Adipocyte (in vitro differentiated cells): ENCODE measurements at regions not wholly inside any gene's neighbourhood (a gene's known extent, or its start where the extent isn't known, plus 50 kb on each side); places are given as distances from the start of the nearest gene placed in this dataset.

Experiments used
- DNase-seq: peaks from one replicate; pipeline ENCODE4 v3.0.0-alpha.2; 2015; ENCODE audit warnings: low read depth
- H3K27me3 ChIP-seq: replicated peaks from 2 replicates; pipeline ENCODE4 v1.7.0; 2013; ENCODE audit warnings: mild to moderate bottlenecking, low read length, moderate library complexity; ENCODE audit not compliant: control insufficient read depth, insufficient read depth
- H3K36me3 ChIP-seq: 2 replicates; pipeline ENCODE4 v1.7.0; 2013; ENCODE audit warnings: low read length, mild to moderate bottlenecking, moderate library complexity; ENCODE audit not compliant: control insufficient read depth, insufficient read depth, severe bottlenecking
- H3K4me1 ChIP-seq: 2 replicates; pipeline ENCODE4 v1.7.0; 2013; ENCODE audit warnings: mild to moderate bottlenecking, low read length, moderate library complexity; ENCODE audit not compliant: control insufficient read depth, insufficient read depth
- H3K4me3 ChIP-seq: 2 replicates; pipeline ENCODE4 v1.7.0; 2013; ENCODE audit warnings: mild to moderate bottlenecking, low read length, moderate library complexity
- H3K9ac ChIP-seq: 2 replicates; pipeline ENCODE4 v1.7.0; 2013; ENCODE audit warnings: mild to moderate bottlenecking, low read length, moderate library complexity
- H3K9me3 ChIP-seq: 2 replicates; pipeline ENCODE4 v1.7.0; 2013; ENCODE audit warnings: mild to moderate bottlenecking, low read length, moderate library complexity; ENCODE audit not compliant: control insufficient read depth

DNA sequence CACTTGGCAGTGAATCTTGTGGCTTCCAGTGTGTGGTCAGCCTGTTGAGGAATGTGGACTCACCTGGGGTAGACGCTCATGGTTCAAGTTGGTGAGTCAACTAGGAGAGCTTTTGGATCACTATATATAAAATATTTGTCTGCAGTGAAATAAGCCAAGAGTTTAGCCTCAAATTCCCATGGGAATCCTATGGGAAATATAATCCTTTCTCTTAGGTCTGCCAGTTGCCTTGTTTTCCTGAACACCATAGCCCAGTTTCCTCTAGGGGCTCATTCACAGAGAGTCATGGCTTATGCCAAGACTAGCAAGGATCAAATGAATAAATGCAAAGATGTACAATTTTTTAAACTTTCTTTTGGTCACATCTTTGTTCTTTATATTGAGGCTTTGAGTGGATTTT is 100.1 kb upstream of the NPHP3 start:
- no peak for DNase-seq
- no peaks in the 10 kb centered on the region for H3K4me1 ChIP-seq
- H3K4me3 ChIP-seq: no peak overlapping the region
- no peaks in the 10 kb centered on the region for H3K36me3 ChIP-seq
- no peaks in the 10 kb centered on the region for H3K9me3 ChIP-seq
- no peaks in the 10 kb centered on the region for H3K27me3 ChIP-seq
- H3K9ac ChIP-seq: no peak overlapping the region

DNA sequence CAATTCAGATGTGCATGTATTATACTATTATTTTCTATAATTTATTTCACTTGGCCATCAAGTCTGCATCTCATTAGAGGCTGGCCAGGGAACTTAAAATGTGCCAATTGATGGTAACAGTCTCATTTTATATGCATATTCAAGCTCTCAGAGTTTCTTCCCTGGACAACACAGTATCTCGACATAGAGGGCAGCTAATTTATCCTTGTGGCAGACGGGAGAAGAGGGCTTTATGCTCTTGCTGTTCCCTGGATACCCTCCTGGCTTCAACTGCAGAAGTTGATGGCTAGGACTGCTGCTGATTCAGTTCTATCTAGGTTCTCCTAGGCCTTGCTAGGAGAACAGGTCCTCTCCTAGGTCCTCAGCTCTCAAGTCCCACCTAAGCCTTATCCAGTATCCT is 99.1 kb upstream of the NPHP3 start:
- Histone ChIP-seq H3K4me1 (no peaks in the 10 kb centered on the region), H3K36me3 (no peaks in the 10 kb centered on the region), H3K9me3 (no peaks in the 10 kb centered on the region), H3K9ac (no peak overlapping the region), H3K27me3 (no peaks in the 10 kb centered on the region), H3K4me3 (no peak overlapping the region)
- DNase-seq: no peak

DNA sequence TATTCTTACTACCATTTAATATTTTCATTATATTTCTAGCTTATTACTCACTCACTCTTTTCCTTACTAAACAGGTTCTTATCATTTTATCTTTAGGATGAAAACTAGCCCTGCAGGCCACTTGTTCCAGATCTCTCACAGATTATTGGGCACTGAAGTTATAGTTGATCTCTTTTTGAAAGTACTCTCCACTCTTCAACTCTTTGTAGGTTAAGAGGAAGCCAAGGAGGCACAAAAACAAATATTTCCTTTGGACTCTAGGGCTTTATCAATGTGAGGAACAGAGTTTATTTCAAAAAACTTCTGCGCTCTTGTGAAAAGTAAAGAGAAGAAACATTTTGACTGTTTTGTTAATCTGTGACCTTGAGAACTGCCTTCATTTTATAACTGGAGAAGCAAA is 96.0 kb upstream of the NPHP3 start:
- Histone ChIP-seq H3K27me3 (peaks cover 1% of the 10 kb centered on the region), H3K9me3 (no peaks in the 10 kb centered on the region), H3K36me3 (no peaks in the 10 kb centered on the region), H3K9ac (no peak overlapping the region), H3K4me3 (no peak overlapping the region), H3K4me1 (no peaks in the 10 kb centered on the region)
- no peak for DNase-seq

DNA sequence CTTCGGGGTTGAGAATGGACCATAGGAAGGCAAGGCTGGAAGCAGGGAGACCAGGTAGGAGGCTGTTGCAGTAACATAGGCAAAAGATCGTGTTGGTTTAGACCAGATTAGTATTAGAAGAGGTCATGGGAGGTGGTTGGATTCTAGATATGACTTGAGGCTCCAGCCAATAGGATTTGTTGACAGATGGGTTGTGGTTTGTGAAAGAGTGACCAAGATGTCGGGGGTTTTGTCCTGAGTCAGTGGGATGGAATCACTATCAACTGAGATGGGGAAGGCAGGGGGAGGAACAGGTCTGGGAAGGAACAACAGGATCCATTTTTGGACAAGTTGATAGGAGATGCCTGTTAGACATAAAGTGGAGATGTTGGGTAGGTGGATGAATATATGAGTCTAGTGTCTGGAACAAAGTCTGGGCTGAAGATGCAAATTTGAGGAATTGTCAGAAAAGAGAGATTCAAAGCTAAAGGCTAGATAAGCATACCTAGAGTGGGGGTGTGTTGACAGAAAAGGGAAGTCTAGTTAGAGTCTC is 95.5 kb upstream of the NPHP3 start:
- H3K36me3 ChIP-seq: no peaks in the 10 kb centered on the region
- H3K4me1 ChIP-seq: no peaks in the 10 kb centered on the region
- no peak for DNase-seq
- no peak overlapping the region for H3K9ac ChIP-seq
- no peaks in the 10 kb centered on the region for H3K9me3 ChIP-seq
- H3K27me3 ChIP-seq: peaks cover 4% of the 10 kb centered on the region
- no peak overlapping the region for H3K4me3 ChIP-seq

DNA sequence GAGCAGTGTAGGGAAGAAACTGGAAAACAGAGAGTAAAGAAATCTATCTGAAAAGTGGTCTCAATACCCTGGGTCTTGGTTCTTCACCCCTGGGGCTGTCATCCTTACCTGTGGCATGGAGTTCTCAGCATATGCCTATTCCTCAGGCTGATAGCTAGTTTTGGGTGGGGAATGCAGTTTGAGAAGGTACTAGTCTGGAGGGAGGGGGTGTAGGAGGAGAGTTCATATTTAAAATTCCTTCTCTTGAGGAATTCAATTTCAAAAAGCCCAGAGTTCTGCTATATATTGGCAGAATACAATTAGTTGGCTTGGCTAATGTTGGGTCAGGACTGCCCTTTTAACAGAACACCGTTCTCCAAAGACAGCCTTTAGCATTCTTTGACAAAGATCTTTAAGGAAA is 82.9 kb upstream of the NPHP3 start:
- Histone ChIP-seq H3K36me3 (no peaks in the 10 kb centered on the region), H3K4me1 (peaks cover 15% of the 10 kb centered on the region), H3K27me3 (no peaks in the 10 kb centered on the region), H3K4me3 (no peak overlapping the region), H3K9ac (no peak overlapping the region), H3K9me3 (no peaks in the 10 kb centered on the region)
- DNase-seq: no peak

DNA sequence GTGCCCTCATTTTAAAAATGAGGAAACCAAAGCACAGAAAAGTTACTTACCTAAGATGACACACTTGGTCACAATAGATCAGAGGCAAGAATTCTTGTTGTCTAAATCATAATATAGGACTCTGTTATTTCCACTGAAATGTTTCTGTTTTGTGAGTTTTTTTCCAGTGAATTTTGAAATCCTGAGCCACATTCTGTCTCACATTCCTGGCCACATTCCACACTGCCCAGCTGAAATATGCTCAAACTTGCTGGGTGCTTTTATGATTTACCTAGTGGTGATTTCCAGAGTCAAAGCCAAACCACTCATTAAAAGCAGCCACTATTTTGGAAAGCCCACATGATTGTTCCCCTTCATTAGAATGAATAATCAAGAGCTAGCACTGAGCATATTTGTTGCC is 82.3 kb upstream of the NPHP3 start:
- Histone ChIP-seq H3K4me1 (peaks cover 15% of the 10 kb centered on the region), H3K27me3 (no peaks in the 10 kb centered on the region), H3K9ac (no peak overlapping the region), H3K36me3 (no peaks in the 10 kb centered on the region), H3K9me3 (no peaks in the 10 kb centered on the region), H3K4me3 (no peak overlapping the region)
- peak; percentile 79 for DNase-seq

DNA sequence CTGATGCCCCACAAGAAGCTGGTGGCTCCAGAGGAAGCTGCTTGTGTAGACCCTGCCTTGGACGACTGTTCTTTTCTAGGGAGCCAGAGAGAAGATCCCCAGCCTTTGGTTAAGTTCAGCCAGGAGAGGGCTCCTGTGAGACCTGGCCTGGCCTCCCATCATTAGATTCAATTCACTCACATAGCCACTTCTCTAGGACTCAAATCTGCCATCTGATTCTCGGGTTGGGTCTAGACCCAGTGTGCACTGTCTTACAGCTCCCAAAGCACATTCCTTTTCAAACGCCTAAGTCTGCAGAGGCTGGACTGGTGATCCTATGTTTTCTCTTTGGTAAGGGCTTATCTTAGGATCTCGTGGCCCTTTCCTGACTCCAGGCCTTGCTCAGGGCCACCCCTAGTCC is 81.7 kb upstream of the NPHP3 start:
- Histone ChIP-seq H3K27me3 (no peaks in the 10 kb centered on the region), H3K4me1 (peaks cover 15% of the 10 kb centered on the region), H3K36me3 (no peaks in the 10 kb centered on the region), H3K4me3 (no peak overlapping the region), H3K9me3 (no peaks in the 10 kb centered on the region), H3K9ac (no peak overlapping the region)
- peak; percentile 18 for DNase-seq

DNA sequence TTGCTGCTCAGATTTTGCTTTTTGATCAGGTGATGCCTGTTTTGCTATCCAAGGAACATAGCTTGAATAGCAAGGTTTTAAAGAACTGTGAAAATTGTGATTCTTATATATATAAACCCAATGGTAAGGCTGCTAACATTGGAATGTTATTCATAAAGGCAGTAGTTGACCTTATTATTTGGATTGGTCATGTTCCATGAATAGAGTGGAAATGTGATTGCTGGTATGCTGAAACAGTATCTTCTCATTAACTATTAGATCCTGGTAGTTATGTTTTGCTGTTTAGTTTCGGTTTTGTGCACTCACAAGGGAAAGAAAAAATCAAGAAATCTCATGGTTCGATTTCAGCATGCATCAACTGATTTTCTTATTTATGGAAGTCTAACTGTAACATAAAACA is 78.7 kb upstream of the NPHP3 start:
- no peak overlapping the region for H3K4me3 ChIP-seq
- peaks cover 15% of the 10 kb centered on the region for H3K4me1 ChIP-seq
- no peaks in the 10 kb centered on the region for H3K27me3 ChIP-seq
- no peaks in the 10 kb centered on the region for H3K36me3 ChIP-seq
- H3K9me3 ChIP-seq: no peaks in the 10 kb centered on the region
- DNase-seq: peak; percentile 38
- H3K9ac ChIP-seq: no peak overlapping the region

DNA sequence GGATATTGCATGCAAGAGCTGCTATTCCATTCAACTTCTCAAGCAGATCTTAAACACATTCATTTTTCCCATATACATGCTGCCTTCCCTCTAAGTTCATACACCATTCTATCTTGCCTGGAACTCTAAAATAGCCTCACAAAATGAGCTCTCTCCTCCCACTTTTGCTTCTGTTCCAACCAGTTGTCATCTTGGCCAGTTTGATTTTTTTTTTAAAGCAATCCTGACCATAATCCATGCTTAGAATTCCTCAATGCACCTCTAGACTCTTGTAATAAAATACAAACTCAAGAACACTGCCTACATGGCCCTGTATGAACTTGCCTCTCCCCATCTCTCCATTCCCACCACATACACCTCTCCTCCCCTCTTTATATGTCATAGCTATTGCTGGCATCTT is 68.6 kb upstream of the NPHP3 start:
- Histone ChIP-seq H3K9me3 (peaks cover 13% of the 10 kb centered on the region), H3K4me1 (peaks cover 15% of the 10 kb centered on the region), H3K9ac (no peak overlapping the region), H3K36me3 (no peaks in the 10 kb centered on the region), H3K27me3 (peaks cover 15% of the 10 kb centered on the region), H3K4me3 (no peak overlapping the region)
- DNase-seq: no peak

DNA sequence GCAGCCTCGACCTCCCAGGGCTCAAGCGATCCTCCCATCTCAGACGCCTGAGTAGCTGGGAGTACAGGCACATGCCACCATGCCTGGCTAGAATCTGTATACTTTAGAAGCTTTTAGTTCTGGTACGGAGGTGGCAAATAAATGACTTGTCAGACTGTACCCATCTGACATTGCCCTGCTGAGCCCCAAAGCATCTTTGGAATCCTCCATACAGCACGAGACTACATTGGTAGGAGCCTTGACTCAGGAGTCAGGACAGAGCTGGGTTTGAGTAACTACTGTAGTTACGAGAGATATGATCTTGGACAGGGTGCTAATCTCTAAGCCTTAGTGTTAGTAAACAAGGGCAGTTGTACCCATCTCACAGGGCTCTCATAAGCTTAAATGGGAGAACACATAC is 67.8 kb upstream of the NPHP3 start:
- Histone ChIP-seq H3K4me1 (peaks cover 20% of the 10 kb centered on the region), H3K36me3 (no peaks in the 10 kb centered on the region), H3K9me3 (peaks cover 12% of the 10 kb centered on the region), H3K27me3 (peaks cover 15% of the 10 kb centered on the region), H3K4me3 (no peak overlapping the region), H3K9ac (no peak overlapping the region)
- no peak for DNase-seq

DNA sequence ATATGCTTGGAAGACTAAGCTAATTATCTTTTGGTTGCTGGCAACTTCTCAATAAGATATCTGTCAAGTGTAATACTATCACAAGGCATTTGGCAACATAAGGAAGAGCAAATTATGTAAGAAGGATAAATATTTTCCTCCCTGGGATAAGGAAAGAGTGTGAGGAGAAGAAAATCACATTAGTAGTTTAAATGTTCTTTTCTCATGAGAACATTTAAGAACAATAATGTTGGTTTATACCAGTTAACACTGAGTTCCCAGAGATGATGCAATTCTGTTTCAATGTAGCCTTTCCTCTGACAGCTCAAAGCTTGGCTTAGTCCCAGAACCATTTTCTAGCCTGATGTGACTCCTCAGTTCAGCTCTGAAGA is 66.1 kb upstream of the NPHP3 start:
- Histone ChIP-seq H3K4me1 (peaks cover 30% of the 10 kb centered on the region), H3K36me3 (no peaks in the 10 kb centered on the region), H3K27me3 (peaks cover 11% of the 10 kb centered on the region), H3K9ac (no peak overlapping the region), H3K4me3 (no peak overlapping the region), H3K9me3 (no peaks in the 10 kb centered on the region)
- peak; percentile 95 for DNase-seq

DNA sequence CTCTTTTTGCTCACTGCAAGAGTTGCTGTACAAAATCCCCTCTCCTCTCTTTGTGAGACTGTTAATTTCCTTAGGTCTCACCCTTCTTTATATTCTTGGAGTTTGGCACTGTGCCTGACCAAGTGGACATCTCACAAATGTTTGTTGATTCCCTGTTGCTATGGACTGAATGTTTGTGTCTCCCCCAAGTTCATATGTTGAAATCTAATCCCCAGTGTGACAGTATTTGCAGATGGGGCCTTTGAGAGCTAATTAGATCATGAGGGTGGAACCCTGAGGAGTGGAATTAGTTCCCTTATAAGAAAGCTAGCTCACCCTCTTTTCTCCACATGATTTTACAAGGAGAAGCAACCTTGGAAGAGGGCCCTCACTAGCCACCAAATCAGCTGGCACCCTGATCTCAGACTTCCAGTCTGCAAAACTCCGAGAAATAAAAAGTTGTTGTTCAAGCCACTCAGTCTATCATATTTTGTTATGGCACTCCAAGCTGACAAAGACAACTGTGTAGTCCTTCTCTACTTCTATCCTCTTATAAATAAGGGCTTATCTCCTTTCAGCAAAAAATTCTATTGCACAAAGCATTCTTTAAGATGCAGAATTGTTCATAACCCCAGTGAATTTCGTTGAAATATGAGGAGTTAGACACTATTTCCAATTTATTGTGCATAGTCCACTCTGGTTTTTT is 65.5 kb upstream of the NPHP3 start:
- H3K9ac ChIP-seq: no peak overlapping the region
- H3K27me3 ChIP-seq: peaks cover 8% of the 10 kb centered on the region
- no peaks in the 10 kb centered on the region for H3K36me3 ChIP-seq
- H3K9me3 ChIP-seq: no peaks in the 10 kb centered on the region
- no peak overlapping the region for H3K4me3 ChIP-seq
- DNase-seq: peak; percentile 53
- peaks cover 31% of the 10 kb centered on the region for H3K4me1 ChIP-seq
